Stimulated activated CD8-positive, alpha-beta memory T cell treated with anti-CD3 and anti-CD28 coated beads, Interleukin-15, amount 100 ng/mL, for 48 hours (primary cell): ENCODE measurements at regions not wholly inside any gene's neighbourhood (a gene's known extent, or its start where the extent isn't known, plus 50 kb on each side); places are given as distances from the start of the nearest gene placed in this dataset.
"Not testable (repeated sequence)": the region's sequence is repeated elsewhere in the genome, so short reads cannot be mapped to it uniquely, and the experiment has no call there.

ENCODE experiments used
- DNase-seq, 2 donors: peaks; one replicate each; pipeline ENCODE4 v3.0.0-alpha.2; 2020; ENCODE audit warnings: low read depth in 2 of 2

DNA sequence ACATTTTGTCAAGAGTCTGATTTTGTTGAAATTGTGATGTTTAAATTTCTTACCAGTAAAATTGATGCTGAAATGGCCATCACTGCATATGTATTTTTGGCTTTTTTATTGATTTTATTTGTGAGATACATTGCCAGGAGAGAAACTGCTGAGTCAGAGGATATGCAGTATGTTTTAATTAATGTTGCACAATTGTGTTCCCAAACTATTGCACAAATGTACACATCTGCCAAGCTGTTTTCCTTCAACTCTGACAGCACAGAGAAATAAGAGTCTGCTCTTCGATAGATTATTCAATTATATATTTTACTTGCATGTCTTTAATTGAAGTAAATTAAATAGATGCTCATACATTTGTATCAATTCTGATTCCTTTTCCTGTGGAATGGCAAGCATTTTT is 640.2 kb upstream of the LUZP2 start:
- DNase-seq: no peak

GRCh38 chr11:23859087-23859486 is 637.8 kb upstream of the LUZP2 start:
- no peak for DNase-seq

GRCh38 chr11:23861615-23862014 is 635.2 kb upstream of the LUZP2 start:
- no peak for DNase-seq

DNA sequence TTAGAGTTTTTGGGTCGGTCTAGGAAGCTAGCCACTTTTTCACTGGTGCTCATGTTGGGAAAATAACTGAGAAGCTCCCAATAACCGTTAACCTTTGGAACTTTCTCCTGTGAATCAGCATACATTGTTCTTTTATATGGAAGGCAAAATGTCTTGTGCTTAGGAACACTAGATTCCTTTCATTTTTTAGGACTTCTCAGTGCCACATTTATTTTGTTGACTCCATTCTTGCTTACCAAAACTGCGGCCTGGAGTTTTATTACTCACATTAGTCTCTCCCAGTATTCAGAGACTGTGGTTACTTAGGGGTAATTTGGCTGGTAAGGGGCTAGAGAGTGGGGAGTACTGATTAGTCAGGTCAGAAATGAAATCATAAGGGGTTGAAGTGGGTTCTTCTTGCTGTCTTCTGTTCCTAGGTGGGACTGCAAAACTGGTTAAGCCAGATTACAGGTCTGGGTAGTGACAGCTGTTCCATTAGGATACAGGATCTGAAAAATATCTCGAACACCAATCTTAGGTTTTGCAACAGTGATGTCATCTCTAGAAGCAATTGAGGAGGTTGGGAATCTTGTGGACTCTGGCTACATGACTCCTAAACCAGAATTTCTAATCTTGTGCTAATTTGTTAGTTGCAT is 631.4 kb upstream of the LUZP2 start:
- no peak for DNase-seq

- no peak for DNase-seq
These were observed 630.2 kb upstream of the LUZP2 start for GRCh38 chr11:23866641-23867040.

DNA sequence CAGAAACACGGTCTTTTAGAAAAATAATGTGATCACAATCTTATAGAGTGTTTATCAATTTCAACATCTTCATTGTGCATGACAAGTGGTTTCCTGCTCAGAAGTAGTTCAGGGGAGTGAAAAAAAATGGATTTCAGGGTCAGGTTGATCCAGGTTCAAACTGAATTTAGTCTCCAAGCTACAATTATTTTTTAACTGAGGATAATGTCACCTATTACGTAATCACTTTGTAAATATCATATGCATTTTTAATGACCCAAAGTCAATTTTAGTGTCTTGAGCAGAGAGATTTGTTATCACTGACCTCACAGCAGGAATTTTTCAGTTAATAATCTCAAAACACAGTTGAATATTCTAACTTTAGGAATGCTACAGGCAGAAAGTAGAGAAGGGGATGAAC is 627.2 kb upstream of the LUZP2 start:
- DNase-seq: no peak

- no peak for DNase-seq
These were observed 623.4 kb upstream of the LUZP2 start for GRCh38 chr11:23873406-23873805.

GRCh38 chr11:23875176-23875850 is 621.5 kb upstream of the LUZP2 start:
- no peak for DNase-seq

DNA sequence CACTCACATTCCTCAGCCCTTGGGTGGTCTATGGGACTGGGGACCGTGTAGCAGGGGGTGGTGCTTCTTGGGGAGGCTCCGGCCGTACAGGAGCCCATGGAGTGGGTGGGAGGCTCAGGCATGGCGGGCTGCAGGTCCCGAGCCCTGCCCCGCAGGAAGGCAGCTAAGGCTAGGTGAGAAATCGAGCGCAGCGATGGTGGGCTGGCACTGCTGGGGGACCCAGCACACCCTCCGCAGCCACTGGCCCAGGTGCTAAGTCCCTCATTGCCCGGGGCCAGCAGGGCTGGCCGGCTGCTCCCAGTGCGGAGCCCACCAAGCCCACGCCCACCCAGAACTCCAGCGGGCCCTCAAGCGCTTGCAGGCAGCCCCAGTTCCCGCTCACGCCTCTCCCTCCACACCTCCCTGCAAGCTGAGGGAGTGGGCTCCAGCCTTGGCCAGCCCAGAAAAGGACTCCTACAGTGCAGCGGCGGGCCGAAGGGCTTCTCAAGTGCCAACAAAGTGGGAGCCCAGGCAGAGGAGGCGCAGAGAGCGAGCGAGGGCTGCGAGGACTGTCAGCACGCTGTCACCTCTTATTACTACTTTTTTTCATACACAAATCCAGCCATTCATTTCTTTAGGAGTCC is 613.3 kb upstream of the LUZP2 start:
- not testable (repeated sequence) for DNase-seq

- no peak for DNase-seq
These were observed 612.5 kb upstream of the LUZP2 start for GRCh38 chr11:23884341-23884740.

GRCh38 chr11:23885801-23886200 is 611.1 kb upstream of the LUZP2 start:
- DNase-seq: no peak

DNA sequence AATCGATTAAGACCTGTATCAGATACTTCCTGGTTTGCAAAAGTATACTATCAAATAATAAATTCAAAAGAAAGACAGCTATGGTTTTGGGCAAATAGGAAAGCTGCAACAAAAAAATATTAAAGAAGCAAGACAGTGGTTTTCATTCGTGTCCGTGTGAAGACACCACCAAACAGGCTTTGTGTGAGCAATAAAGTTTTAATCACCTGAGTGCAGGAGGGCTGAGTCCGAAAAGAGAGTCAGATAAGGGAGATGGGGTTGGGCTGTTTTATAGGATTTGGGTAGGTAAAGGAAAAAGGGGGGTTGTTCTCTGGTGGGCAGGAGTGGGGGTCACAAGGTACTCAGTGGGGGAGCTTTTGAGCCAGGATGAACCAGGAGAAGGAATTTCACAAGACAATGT is 609.7 kb upstream of the LUZP2 start:
- not testable (repeated sequence) for DNase-seq

- DNase-seq: no peak
These were observed 603.7 kb upstream of the LUZP2 start for GRCh38 chr11:23893126-23893525.

- no peak for DNase-seq
These were observed 599.2 kb upstream of the LUZP2 start for GRCh38 chr11:23897453-23898286.

- no peak for DNase-seq
These were observed 593.7 kb upstream of the LUZP2 start for GRCh38 chr11:23903044-23903704.

DNA sequence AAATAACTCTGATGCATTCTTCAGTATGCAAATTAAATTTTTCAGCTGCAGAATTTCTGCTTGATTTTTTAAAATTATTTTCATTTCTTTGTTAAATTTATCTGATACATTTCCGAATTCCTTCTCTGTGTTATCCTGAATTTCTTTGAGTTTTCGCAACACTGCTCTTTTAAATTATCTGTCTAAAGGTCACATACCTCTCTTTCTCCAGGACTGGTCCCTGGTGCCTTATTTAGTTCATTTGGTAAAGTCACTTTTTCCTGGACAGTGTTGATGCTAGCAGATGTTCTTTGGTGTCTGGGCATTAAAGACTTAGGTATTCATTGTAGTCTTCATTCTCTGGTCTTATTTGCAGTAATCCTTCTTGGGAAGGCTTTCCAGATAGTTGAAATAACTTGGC is 577.4 kb upstream of the LUZP2 start:
- no peak for DNase-seq

DNA sequence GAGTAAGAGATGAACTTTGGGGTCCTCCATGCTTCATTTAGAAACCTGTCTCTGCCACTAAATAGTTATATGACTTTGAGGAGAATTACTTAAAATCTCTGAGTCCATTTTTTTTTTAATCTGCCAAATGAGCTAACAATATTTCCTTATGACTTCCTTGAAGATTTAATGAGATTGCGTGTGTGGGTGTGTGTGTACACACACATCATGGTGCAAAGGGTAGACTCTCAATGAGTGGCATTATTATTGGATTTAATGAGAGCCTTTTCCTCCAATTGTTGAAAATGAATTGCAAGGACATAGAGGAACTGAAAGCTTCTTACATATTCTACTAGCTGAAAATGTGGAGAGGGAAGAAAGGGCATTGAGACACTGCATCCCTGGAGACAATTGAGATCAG is 573.5 kb upstream of the LUZP2 start:
- no peak for DNase-seq

GRCh38 chr11:23924226-23924625 is 572.6 kb upstream of the LUZP2 start:
- DNase-seq: no peak

DNA sequence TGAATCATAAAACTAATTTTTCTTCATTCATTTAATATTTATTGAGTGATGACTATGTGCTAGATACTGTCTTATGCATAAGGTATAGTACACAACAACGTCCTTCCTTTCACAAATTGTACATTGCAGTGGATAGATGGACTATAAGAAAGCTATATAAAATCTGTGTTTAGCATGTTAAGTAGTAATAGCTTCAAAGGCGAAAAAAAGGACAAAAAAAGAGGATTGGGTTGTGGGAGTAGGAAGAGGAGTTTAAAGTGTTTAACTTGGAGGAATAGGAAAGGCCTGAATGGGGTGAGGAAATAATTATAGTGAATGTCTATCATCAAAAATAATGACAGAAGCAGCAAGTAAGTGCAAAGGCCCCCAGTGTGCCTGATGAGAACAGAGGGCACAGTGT is 565.4 kb upstream of the LUZP2 start:
- DNase-seq: no peak

- no peak for DNase-seq
These were observed 564.4 kb upstream of the LUZP2 start for GRCh38 chr11:23932485-23932898.

GRCh38 chr11:23933721-23934120 is 563.1 kb upstream of the LUZP2 start:
- no peak for DNase-seq
